HG03457 (cell line): ENCODE measurements at regions not wholly inside any gene's neighbourhood (a gene's known extent, or its start where the extent isn't known, plus 50 kb on each side); places are given as distances from the start of the nearest gene placed in this dataset.

ENCODE experiments used
- ATAC-seq: cut with Tn5 transposase; IDR thresholded peaks from one replicate; pipeline ENCODE4 v1.9.1; 2021; ENCODE audit warnings: moderate number of reproducible peaks; ENCODE audit not compliant: unreplicated experiment

DNA sequence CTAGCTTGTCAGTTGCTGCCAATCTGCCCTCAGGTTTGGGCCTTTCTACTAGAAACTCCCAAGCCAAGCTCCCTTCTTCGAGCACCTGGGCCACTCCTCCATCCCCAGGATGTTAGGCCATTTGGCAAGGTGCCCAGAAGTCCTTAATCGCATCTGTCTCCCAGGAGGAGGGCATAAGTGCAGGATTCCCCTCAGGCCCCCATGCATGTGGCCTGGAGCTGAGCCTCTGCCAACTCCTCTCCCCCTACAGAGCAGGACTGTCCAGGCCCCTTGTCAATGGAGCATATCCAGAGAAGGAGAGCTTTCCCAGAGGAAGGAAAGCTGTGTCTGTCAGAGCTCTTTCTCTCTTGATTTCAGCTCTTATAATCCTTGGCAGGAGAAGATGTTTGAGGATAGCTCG is 182.6 kb upstream of the ROPN1 start:
- no peak for ATAC-seq

DNA sequence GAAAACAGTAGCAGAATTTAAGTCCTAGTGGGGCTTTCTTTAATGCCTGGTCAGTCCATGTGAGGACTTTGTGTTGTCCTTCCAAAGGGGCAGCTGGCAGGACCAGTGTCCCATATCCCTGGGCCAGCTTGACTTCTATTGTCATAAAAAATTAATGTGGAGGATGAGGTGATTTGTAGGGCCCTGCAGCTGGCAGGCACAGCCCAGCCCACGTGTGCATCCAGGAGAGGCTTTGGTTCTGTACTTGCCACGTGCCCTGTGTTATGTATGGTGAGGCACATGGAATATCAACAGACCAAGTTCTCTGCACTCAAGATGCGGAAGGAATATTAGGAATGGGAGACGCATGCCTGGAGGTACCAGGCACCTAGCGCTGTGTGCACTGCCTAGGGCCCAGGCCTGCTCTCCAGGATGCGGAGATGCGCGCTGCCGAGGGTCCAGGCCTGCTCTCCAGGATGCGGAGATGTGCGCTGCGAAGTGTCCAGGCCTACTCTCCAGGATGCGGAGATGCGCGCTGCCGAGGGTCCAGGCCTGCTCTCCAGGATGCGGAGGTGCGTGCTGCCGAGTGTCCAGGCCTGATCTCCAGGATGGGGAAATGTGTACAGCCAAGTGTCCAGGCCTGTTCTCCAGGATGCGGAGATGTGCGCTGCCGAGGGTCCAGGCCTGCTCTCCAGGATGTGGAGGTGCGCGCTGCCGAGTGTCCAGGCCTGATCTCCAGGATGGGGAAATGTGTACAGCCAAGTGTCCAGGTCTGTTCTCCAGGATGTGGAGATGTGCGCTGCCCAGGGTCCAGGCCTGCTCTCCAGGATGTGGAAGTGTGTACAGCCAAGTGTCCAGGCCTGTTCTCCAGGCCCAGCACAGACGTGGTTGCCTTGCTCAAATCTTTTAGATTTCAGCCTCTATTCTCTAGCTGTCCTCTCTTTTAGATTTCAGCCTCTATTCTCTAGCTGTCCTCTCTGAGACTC is 183.3 kb upstream of the ROPN1 start:
- ATAC-seq, result no peak

DNA sequence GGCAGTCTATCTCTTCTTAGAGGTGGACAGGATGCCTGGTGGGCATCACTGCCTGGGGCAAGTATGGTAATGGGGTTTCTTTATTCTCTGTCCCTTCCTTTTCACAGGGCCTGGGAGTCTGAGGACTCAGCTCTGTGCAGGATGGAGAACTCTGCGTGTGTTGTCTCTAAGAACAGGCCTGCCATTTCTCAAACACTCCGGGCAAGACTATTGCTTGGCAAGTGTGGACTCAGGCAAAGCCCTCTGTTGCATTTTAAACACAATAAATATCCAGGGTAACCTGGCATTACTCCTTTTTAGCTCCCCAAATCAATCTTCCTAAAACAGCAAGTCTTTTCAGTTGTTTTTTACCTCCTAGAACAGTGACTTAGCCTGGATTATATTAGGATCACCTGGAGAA is 185.1 kb upstream of the ROPN1 start:
- no peak for ATAC-seq

DNA sequence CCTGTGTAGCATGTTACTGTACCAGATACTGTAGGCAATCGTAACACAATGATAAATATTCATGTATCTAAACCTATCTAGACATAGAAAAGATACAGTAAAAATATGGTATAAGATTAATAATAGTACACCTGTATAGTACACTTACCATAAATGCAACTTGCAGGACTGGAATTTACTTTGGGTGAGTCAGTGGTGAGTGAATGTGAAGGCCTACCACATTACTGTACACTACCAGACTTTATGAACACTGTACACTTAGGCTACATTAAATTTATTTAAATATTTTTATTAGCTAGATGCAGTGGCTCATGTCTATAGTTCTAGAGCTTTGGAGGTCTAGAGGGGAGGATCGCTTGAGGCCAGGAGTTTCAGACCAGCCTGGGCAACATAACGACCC is 186.6 kb upstream of the ROPN1 start:
- no peak for ATAC-seq

DNA sequence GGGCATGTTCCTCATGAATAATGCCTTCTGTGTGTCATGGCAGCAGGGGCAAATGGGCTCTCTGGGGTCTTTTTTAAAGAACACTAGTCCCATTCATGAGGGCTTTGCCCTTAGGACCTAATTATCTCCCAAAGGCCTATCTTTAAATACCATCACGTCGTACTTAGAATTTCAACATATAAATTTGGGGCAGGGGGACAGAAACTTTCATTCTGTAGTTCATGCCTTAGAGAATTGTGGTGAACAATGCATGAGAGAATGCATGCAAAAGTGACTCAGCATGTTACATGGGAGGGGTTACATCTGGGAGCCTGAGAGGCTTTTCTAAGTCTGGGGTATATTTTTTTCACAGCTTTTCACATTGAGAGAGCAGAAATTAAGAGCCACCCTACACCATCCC is 208.5 kb upstream of the ROPN1 start:
- ATAC-seq, result no peak

DNA sequence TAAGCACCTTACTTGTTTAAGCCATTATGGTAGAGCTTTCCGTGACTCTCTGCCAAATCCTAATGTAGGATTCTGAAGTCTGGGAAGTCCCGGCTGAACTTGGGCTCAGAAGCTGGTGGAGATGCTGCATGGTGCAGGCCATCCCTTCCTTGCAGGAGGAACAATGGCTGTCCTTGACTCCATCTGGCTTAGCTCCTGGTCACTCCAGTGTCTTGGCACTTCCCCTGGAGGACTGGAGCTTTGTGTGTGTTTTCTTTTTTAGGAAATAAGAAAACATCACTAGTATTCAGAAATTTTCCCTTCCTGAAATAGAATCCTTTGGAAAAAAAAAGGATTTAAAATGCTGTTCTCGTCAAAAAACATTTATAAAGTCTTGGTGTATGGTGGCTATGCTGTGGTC is 209.3 kb upstream of the ROPN1 start:
- ATAC-seq, result no peak

DNA sequence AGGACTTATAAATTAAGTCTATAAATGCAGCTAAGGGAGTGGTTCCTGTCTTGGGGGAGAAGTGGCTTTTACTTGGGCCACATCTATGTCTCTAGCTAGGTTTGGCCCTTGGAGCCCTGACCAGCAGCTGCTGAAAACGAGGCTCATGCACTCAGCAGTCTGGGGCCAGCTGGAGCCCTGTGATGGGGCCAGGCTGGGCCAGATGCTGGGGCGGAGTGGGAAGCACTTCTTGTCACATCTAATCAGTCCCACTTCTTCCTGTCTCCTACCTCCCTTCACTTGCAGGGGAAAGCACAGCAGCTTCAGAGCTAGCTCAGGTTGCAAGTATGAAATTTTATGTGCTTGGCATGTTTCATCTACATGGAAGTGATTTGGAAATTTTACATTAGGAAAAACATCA is 209.9 kb upstream of the ROPN1 start:
- no peak for ATAC-seq

DNA sequence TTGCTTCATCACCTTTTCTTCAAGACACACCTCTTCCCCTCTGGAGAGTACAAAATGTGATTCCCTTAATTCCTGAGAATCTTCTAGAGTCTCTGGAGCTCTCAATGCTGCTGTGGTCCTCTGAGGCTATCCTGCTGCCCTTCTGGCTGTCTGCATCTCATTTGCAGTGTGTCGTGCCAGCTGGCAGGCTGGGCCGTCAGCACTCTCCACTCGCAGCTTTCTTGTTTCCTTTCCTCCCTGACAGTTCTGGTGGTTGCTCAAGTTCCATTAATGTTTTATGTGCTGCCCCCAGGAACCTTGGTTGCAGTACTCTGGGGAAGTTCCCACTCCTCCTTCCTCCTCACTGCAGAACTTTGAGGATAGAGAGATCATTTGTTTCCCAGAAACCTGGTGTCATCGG is 210.8 kb upstream of the ROPN1 start:
- ATAC-seq, result no peak

DNA sequence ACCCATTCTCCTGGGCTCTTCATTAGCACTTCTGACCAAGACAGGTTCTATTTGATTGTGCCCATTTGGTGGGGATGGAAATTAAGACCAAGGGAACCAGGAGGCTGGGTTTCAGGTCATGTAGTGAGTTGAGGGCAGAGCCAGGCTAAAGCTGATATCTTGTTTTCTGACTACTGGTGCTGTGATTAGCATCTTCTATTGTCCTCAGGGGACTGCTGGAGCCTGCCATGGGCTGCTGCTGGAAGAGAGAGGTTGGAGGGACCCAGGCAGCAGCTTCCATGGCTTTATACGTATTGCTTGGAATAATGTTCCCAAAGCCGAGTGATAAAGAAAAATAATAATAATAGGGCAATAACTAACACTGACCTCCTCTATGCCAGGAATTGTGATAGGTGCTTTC is 211.4 kb upstream of the ROPN1 start:
- no peak for ATAC-seq

DNA sequence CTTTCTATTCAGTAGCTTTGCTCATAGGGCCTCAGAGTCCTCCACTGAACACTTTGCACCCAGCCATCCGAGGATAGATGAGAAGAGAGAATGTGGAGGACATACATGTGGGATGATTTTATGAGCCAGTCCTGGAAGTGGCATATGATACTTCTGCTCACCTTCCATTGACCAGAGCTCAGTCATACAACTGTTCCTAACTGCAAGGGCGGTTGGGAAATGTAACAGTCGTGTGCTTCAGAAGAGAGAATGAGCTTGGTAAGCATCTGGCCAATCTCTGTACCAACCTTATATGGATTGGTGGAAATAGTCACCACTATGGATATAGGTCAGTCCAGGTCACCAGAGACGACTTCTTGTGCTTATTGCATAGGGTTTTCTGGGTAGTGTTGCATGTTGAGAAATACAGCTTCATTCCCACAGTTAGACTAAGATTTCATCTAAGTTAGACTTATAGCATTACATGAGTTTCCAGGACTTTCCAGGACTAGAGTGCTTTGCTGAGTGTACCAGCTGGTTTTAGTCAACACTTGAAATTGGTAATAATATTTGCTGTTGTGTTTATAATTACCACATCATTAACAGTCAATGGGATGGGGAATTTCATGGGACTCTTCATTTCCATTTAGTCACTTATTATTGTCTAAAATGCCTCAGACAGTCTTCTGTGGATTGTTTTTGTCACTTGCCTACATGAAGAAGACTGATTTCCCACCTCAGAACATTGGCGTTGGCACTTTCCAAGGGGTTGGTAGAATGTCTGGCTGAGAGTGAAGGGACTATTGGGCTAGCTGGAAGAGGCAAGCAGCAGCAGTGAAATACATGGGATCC is 214.5 kb upstream of the ROPN1 start:
- no peak for ATAC-seq

DNA sequence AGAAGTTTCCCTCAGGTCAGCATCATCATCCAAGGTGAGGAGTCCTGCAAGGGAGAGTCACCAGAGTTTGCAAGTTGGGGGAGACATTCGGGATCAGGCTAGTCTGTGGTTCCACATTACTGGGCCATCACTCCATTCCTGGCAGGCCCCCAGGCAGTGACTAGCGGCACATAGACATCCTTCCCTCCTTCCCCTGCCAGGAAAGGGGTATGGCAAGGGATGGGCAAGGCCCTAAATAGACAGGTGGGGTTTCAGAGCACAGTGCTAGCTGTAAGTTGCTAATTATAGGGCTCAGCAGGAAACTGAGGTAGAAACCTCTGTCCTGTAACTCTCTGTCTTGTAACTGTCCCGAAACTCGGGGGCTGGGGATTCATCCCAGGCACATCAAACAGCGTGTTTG is 215.2 kb upstream of the ROPN1 start:
- ATAC-seq, result no peak

DNA sequence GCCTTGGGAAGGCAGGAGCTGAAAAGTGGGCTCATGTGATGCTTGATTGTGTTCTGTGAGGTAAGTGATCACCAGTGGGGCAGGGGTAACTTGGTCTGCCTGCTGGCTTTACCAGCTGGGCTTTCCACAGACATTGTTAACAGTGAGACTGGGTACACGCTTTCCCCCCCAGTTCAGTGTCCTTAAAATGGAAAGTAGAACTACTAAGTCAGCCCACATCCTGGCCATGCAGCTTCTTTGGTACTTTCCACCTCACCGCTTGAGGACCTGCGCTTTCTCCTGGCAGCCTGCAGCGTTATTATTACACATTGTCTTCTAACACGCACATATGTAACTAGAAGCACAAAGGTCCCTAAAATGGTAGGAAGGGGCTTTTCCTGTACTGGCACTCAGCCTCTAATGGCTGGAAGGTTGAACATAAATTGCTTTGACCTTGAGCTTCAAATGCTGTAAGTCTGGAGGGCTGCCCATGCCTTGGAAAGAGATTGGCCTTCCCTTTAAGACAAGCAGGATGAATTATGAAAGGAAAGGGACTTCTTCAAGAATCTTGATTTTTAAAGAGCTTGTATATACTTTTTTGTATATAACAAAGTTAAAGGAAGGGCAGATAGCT is 216.1 kb upstream of the ROPN1 start:
- peak; percentile 80 for ATAC-seq

DNA sequence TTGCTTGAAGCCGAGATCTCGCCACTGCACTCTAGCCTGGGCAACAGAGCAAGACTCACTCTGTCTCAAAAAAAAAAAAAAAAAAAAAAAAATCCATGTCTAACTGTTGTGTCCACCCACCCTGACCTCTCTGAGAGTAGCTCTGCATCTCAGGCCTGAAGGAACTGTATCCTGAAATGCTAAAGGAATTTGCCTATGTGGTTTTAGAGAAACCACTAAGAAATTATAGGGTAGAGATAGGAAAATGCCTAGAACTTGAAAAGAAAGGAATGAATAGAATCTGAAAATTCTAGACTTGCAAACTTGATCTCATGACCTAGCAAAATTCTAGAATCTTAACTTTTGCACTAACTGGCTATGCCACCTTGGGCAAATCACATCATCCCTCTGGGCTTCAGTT is 217.5 kb upstream of the ROPN1 start:
- no peak for ATAC-seq

DNA sequence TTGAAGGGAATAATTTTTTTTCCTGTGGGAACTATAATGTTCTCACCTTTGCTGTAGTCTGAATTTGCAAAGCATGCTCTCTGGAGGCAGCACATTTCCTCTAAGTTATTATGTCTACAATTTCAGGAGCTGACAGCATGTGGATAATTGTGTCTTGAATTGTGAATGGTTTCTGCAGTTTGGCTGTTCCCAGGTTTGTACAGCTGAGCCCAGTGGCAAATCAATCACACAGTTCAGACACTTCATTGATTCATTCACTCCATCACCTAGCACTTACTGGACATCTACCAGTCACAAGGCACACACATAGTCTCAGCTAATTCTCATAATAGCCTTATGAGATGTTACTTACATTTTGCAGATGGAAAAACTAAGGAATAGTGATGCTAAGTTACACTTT is 219.0 kb upstream of the ROPN1 start:
- ATAC-seq, result no peak

DNA sequence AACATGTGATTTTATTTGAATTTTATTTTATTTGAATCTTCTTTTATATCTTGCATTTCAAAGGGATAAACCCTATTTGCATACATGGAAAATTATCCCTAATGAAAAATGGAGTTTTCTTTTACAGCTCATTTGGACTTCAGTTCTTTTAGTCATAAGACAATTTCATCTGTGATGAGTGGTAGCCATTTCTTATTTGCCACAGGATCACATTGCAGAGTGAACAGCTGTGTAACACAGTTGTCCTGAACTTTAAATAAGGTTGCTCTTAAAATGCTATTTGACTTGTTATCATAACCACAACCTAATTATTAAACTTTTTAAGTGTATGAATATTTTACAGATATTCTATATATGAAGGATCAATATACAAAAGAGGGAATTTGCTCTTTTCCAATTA is 221.7 kb upstream of the ROPN1 start:
- no peak for ATAC-seq

DNA sequence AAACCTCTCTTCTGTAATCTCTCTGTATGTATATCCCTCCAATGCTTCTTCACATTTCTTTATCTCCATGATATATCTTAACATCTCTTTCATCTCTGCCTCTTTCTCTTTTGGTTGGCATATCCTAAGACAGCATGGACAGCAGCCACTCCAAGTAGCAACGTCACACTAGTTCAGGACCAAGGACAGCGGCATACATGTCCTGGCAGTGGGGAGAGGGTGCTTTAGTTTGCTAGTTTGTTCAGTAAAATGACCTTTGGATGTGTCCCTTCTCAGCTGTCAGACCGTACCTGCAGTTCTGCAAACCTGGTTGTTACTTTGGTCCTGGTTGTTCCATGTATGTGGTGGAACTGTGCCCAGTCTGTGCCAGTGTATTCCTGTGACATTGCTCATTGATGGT is 225.6 kb upstream of the ROPN1 start:
- no peak for ATAC-seq

DNA sequence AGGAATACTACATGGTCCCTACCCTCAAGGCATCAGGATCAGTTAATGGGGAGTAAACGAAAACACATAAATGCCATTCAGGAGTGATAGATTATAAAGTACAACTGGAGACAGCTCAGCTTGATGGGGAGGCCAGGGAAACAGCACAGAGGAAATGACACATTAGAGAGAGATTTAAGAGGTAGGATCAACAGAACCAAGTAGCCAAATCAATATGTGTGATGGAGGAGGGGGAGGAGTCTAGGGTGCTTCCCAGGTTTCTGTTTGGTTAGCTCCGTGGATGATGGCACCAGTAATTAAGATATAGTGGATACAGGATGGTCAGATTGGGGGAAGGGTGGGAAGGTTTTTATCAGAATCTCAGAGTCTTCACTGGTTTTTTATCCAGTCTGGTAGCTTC is 229.5 kb upstream of the ROPN1 start:
- no peak for ATAC-seq

DNA sequence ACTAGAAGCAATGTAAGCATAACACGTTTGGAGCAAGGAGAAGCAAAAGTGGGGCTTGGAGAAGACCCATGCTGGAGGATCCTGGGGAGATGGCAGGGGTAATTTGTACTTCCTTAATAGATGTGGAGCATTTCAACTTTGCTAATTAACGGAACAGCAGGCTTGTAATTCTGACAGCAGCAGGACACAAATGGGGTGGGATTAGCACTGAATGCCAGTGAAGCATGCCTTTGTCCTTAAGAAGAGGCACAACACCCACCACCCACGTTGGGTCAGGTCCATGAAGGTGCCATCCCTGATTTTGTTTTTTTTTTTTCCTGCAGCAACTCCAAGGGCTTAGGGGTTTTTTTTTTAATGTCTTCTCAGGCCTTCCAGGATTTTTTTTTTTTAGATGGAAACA is 231.9 kb upstream of the ROPN1 start:
- no peak for ATAC-seq

DNA sequence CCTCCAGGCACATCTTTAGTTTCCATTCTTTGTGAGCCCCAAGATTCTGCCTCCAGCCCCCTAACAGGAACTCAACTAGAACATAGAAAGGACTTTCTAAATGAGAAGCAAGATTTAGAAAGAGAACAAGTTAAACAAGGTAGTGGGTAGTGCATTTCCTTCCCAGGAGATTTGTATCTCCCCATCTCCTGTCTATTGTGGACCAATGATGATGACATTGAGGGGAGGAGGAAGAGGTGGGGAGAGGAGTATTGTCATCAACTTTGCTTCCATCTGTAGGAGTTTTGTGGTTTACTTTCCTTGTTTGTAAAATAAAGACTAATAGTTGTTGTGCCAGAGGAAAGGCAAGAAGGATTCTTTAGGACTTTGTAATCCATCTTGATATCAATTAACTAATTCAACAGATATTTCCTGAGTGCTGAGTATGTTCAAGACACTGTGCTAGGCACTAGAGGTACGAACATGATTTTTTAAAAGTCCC is 235.3 kb upstream of the ROPN1 start:
- no peak for ATAC-seq

DNA sequence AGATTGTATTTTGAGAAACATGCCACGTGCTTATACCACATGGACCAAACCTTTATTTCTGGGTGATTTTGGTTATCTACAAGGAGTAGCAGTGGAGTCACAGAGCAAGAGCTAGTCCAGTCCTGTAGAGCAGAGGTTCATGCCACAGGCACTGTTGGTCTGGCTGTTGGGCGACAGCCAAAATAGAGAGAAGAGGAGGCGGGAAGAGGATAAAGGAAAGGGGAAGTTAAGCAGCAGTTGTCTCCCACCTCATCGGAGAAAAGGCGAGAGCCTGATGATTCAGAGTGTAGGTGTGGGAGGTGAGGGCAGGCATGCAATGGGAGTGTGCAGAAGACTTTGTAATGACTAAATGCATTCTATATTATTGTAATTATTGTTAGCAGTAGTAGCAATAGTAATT is 237.5 kb upstream of the ROPN1 start:
- no peak for ATAC-seq

DNA sequence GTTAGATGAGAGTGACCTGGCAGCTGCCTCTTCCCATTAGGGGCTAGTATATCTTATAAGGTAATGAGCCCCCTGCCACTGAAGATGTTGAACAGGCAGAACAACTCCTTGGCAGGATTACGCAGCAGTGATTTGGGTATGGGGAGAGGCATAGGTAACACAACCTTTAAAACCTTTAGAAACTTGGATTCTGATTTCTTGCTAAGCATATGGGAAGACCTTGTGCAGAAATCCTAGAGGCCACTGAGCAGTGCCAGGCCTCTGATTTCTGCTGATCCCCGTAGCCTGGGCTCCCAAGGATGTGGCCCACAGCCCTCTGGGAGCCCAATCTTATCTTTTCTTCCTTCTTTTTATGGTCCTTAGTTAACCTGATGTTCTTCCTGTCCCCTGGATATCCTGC is 237.9 kb upstream of the ROPN1 start:
- ATAC-seq, result no peak

DNA sequence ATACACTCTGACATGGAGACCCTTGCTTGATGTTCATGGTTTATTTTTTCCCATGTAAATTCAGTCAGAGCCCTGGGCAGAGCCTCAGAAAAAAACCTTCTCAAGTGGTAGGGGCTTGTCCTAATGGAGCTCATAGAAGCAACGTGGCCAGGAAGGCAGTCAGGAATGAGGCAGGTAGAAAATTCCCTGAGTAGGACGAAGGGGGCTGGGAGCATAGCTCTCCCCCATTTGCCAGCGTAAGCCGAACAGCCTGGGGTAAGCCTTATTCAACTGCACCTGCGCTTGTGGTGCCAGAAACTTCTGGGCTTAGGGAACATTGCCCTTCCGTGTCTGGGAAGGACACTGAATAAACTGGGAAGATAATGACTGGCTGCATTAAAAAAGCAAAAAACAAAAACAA is 238.5 kb upstream of the ROPN1 start:
- ATAC-seq, result no peak
